ENCODE measurements at regions not wholly inside any gene's neighbourhood (a gene's known extent, or its start where the extent isn't known, plus 50 kb on each side); places are given as distances from the start of the nearest gene placed in this dataset.

DNA sequence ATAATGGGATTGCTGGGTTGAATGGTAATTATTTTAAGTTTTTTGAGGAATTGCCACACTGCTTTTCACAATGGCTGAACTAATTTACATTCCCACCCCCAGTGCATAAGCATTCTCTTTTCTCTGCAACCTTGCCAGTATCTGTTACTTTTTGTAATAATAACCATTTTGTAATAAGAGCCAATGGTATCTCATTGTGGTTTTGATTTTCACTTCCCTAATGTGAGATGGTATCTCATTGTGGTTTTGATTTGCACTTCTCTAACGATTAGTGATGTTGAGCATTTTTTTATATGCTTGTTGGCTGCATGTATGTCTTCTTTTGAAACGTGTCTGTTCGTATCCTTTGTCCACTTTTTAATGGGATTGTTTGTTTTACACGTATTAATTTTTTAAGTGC, 213.1 kb upstream of the HDX start:
- TF ChIP-seq, protein P1, sequence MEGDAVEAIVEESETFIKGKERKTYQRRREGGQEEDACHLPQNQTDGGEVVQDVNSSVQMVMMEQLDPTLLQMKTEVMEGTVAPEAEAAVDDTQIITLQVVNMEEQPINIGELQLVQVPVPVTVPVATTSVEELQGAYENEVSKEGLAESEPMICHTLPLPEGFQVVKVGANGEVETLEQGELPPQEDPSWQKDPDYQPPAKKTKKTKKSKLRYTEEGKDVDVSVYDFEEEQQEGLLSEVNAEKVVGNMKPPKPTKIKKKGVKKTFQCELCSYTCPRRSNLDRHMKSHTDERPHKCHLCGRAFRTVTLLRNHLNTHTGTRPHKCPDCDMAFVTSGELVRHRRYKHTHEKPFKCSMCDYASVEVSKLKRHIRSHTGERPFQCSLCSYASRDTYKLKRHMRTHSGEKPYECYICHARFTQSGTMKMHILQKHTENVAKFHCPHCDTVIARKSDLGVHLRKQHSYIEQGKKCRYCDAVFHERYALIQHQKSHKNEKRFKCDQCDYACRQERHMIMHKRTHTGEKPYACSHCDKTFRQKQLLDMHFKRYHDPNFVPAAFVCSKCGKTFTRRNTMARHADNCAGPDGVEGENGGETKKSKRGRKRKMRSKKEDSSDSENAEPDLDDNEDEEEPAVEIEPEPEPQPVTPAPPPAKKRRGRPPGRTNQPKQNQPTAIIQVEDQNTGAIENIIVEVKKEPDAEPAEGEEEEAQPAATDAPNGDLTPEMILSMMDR (IDR thresholded peaks at IDR 0.05; ENCODE audit: low read depth, low read length) = no peak
- no peak for DNase-seq (ENCODE audit: extremely low read depth, low read depth)

DNA sequence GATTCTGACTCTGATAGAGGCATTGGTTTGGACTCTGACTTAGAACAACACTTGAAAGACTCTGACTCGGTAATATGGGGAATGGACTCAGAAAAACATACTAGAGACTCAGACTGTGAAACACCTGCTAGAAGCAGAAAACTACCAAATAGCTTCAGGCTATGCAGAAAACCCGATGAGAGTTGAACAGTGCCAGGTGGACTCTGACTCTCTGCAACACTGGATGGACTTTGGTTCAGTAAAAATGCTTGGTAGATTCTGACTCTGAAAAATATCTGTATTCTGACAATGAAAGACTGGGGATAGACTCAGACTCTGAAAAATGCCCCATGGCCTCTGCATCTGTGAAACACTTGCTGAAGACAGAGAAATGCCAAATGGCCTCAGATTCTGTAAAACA, 215.1 kb upstream of the HDX start:
- TF ChIP-seq, protein P1 (IDR thresholded peaks at IDR 0.05; ENCODE audit: low read depth, low read length) = no peak
- no peak for DNase-seq (ENCODE audit: extremely low read depth, low read depth)

- no peak for DNase-seq (ENCODE audit: extremely low read depth, low read depth)
- TF ChIP-seq, protein P1 (IDR thresholded peaks at IDR 0.05; ENCODE audit: low read depth, low read length) = no peak
These were observed 219.2 kb upstream of the HDX start for GRCh38 chrX:84721416-84721815.

GRCh38 chrX:84724576-84724975, 222.3 kb upstream of the HDX start:
- TF ChIP-seq, protein P1 (IDR thresholded peaks at IDR 0.05; ENCODE audit: low read depth, low read length) = no peak
- no peak for DNase-seq (ENCODE audit: extremely low read depth, low read depth)

GRCh38 chrX:84729408-84729807, 227.2 kb upstream of the HDX start:
- no peak for DNase-seq (ENCODE audit: extremely low read depth, low read depth)
- TF ChIP-seq, protein P1 (IDR thresholded peaks at IDR 0.05; ENCODE audit: low read depth, low read length) = no peak

DNA sequence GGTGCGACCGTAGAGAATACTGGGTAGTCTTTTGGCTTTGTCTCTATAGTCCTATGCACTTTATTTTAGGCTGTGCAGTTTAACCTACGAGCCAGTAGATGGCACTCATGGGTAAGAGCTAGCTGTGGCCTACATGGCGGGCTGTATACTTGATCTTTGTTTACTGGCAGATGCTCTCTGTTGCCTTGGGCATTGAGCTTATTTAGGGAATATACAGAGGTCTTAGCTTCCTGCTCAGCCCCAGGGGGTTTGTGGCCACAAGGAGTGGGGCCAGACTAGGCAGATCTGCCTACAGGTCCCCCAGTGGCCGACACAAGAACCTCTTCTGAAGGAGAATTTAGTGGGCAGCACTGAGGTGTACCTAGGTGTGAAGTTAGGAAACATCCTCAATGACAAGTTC, 227.6 kb upstream of the HDX start:
- DNase-seq (ENCODE audit: extremely low read depth, low read depth) = peak; percentile 3
- TF ChIP-seq, protein P1 (IDR thresholded peaks at IDR 0.05; ENCODE audit: low read depth, low read length) = peak; percentile 84

GRCh38 chrX:84735025-84735424, 232.8 kb upstream of the HDX start:
- TF ChIP-seq, protein P1 (IDR thresholded peaks at IDR 0.05; ENCODE audit: low read depth, low read length) = no peak
- DNase-seq (ENCODE audit: extremely low read depth, low read depth) = no peak

All from AG09319 (cell line).